Retinal pigment epithelial cell (primary cell): ENCODE measurements at regions not wholly inside any gene's neighbourhood (a gene's known extent, or its start where the extent isn't known, plus 50 kb on each side); places are given as distances from the start of the nearest gene placed in this dataset.

Experiments
- DNase-seq: peaks from one replicate; pipeline ENCODE4 v3.0.0-alpha.2; 2010; ENCODE audit warnings: low read depth
- H3K4me3 ChIP-seq: 2 replicates; pipeline ENCODE4 v1.5.1; 2011; ENCODE audit warnings: mild to moderate bottlenecking, low read length, control low read depth, moderate library complexity
- CTCF ChIP-seq: conservative IDR thresholded peaks from 2 replicates; pipeline ENCODE4 v1.5.1; 2011; ENCODE audit warnings: low read depth, low read length, control low read depth, inconsistent platforms

GRCh38 chr4:185092535-185093197 lies 50.4 kb upstream of the SLC25A4 start:
- no peak for DNase-seq
- no peak overlapping the region for H3K4me3 ChIP-seq
- TF ChIP-seq CTCF: no peak
